Smooth muscle cell (in vitro differentiated cells): ENCODE measurements at regions not wholly inside any gene's neighbourhood (a gene's known extent, or its start where the extent isn't known, plus 50 kb on each side); places are given as distances from the start of the nearest gene placed in this dataset.

Source experiments
- DNase-seq: peaks from one replicate; lab custom pipeline; 2025; ENCODE audit not compliant: unreplicated experiment; lab: John Stamatoyannopoulos, UW
- H2AFZ ChIP-seq: fragments of 200-600 bp; sonication (generic); 2 replicates; pipeline ENCODE4 v1.6.0; 2016; ENCODE audit warnings: antibody characterized with exemption, low read depth, mild to moderate bottlenecking
- H3F3A ChIP-seq: fragments of 200-600 bp; sonication (generic); 2 replicates; pipeline ENCODE4 v1.6.0; 2017; ENCODE audit warnings: antibody characterized with exemption, low read depth
- H3K27ac ChIP-seq: fragments of 200-600 bp; sonication (generic); 2 replicates; pipeline ENCODE4 v1.5.1; 2016; ENCODE audit warnings: low read depth, mild to moderate bottlenecking
- H3K27me3 ChIP-seq: fragments of 200-600 bp; sonication (generic); 2 replicates; pipeline ENCODE4 v1.6.1; 2016; ENCODE audit warnings: low read depth, mild to moderate bottlenecking
- H3K36me3 ChIP-seq: fragments of 200-600 bp; sonication (generic); 2 replicates; pipeline ENCODE4 v1.5.1; 2016; ENCODE audit warnings: low read depth
- H3K4me1 ChIP-seq: fragments of 200-600 bp; sonication (generic); 2 replicates; pipeline ENCODE4 v1.5.1; 2016; ENCODE audit warnings: low read depth
- H3K4me2 ChIP-seq: fragments of 200-600 bp; sonication (generic); 2 replicates; pipeline ENCODE4 v1.6.0; 2016; ENCODE audit warnings: mild to moderate bottlenecking
- H3K4me3 ChIP-seq: fragments of 200-600 bp; sonication (generic); 2 replicates; pipeline ENCODE4 v1.5.1; 2016; ENCODE audit warnings: mild to moderate bottlenecking
- H3K79me2 ChIP-seq: fragments of 200-600 bp; sonication (generic); 2 replicates; pipeline ENCODE4 v1.6.0; 2016; ENCODE audit warnings: low read depth, mild to moderate bottlenecking
- H3K9ac ChIP-seq: fragments of 200-600 bp; sonication (generic); 2 replicates; pipeline ENCODE4 v1.6.0; 2016; ENCODE audit warnings: low read depth
- H3K9me3 ChIP-seq: fragments of 200-600 bp; sonication (generic); replicated peaks from 2 replicates; pipeline ENCODE4 v1.5.1; 2016; ENCODE audit warnings: low read depth
- H4K20me1 ChIP-seq: fragments of 200-600 bp; sonication (generic); 2 replicates; pipeline ENCODE4 v1.6.0; 2016; ENCODE audit warnings: low read depth
- CTCF ChIP-seq: fragments of 200-600 bp; sonication (generic); IDR thresholded peaks from 2 replicates; pipeline ENCODE4 v1.5.1; 2017; ENCODE audit warnings: borderline replicate concordance, mild to moderate bottlenecking, antibody characterized with exemption; ENCODE audit not compliant: insufficient read depth, poor library complexity, severe bottlenecking
- WGBS: methylation state at CpG from one replicate; pipeline ENCODE4 v1.1.7; 2016; ENCODE audit warnings: low lambda C conversion rate; 5-methylcytosine and 5-hydroxymethylcytosine counted together

GRCh38 chr9:117574099-117574498 is 130.1 kb upstream of the TLR4 start:
- WGBS, result 78% methylated on average over 3 of the region's 3 CpGs
- H3K4me1 ChIP-seq, result no peaks in the 10 kb centered on the region
- no peaks in the 10 kb centered on the region for H4K20me1 ChIP-seq
- DNase-seq, result no peak
- H3K36me3 ChIP-seq, result no peaks in the 10 kb centered on the region
- no peak for TF ChIP-seq CTCF
- H3K4me2 ChIP-seq, result no peak overlapping the region
- H3K4me3 ChIP-seq, result no peak overlapping the region
- H3K79me2 ChIP-seq, result no peaks in the 10 kb centered on the region
- H3K27me3 ChIP-seq, result no peaks in the 10 kb centered on the region
- no peak overlapping the region for H3K9ac ChIP-seq
- peaks cover 4% of the 10 kb centered on the region for H3K9me3 ChIP-seq
- no peaks in the 10 kb centered on the region for H3F3A ChIP-seq
- H3K27ac ChIP-seq, result no peak overlapping the region
- H2AFZ ChIP-seq, result no peak overlapping the region

GRCh38 chr9:117564839-117565238 is 139.4 kb upstream of the TLR4 start:
- no peaks in the 10 kb centered on the region for H3K27me3 ChIP-seq
- H3K4me3 ChIP-seq, result no peak overlapping the region
- H3F3A ChIP-seq, result no peaks in the 10 kb centered on the region
- H3K27ac ChIP-seq, result no peak overlapping the region
- no peaks in the 10 kb centered on the region for H3K36me3 ChIP-seq
- no peak overlapping the region for H3K9ac ChIP-seq
- H2AFZ ChIP-seq, result no peak overlapping the region
- no peak for TF ChIP-seq CTCF
- no peak for DNase-seq
- no peaks in the 10 kb centered on the region for H3K4me1 ChIP-seq
- no peaks in the 10 kb centered on the region for H4K20me1 ChIP-seq
- WGBS, result 85% methylated on average over 1 of the region's 1 CpG
- no peaks in the 10 kb centered on the region for H3K9me3 ChIP-seq
- no peak overlapping the region for H3K4me2 ChIP-seq
- H3K79me2 ChIP-seq, result no peaks in the 10 kb centered on the region

- Histone ChIP-seq H3K4me2 (no peak overlapping the region), H3K9me3 (no peaks in the 10 kb centered on the region), H3K4me3 (no peak overlapping the region), H3K36me3 (no peaks in the 10 kb centered on the region), H3K27me3 (no peaks in the 10 kb centered on the region), H3F3A (no peaks in the 10 kb centered on the region), H3K4me1 (no peaks in the 10 kb centered on the region), H3K9ac (no peak overlapping the region), H3K79me2 (no peaks in the 10 kb centered on the region), H4K20me1 (no peaks in the 10 kb centered on the region), H2AFZ (no peak overlapping the region), H3K27ac (no peak overlapping the region)
- WGBS, result 91% methylated on average over 2 of the region's 2 CpGs
- TF ChIP-seq CTCF, result no peak
- DNase-seq, result no peak
Measured at GRCh38 chr9:117561761-117562160, 142.4 kb upstream of the TLR4 start.

GRCh38 chr9:117555964-117556629 is 141.2 kb upstream of the ASTN2 start:
- Histone ChIP-seq H3K9me3 (no peaks in the 10 kb centered on the region), H3K4me2 (no peak overlapping the region), H3K79me2 (no peaks in the 10 kb centered on the region), H3K4me1 (no peaks in the 10 kb centered on the region), H2AFZ (no peak overlapping the region), H4K20me1 (no peaks in the 10 kb centered on the region), H3K9ac (no peak overlapping the region), H3K36me3 (no peaks in the 10 kb centered on the region), H3K27ac (no peak overlapping the region), H3F3A (no peaks in the 10 kb centered on the region), H3K4me3 (no peak overlapping the region), H3K27me3 (no peaks in the 10 kb centered on the region)
- TF ChIP-seq CTCF, result peak; percentile 40
- WGBS, result 41% methylated on average over 5 of the region's 5 CpGs
- no peak for DNase-seq
